IMR-90 (cell line): ENCODE measurements at regions not wholly inside any gene's neighbourhood (a gene's known extent, or its start where the extent isn't known, plus 50 kb on each side); places are given as distances from the start of the nearest gene placed in this dataset.

ENCODE experiments used
- ATAC-seq: fragments of 200-7000 bp; cut with Tn5 transposase; 2 replicates; pipeline ENCODE4 v1.9.1; 2020; ENCODE audit warnings: low read depth, mild to moderate bottlenecking, moderate library complexity
- BruUV-seq: library from RNA; stranded (reverse); fragments of 400-500 nt; replicated peaks from 2 replicates; lab custom pipeline; 2021; lab: Mats Ljungman, UMichigan
- CTCF ChIA-PET: fragments of 300-600 bp; formaldehyde crosslinking; extraction: SDS; loops from one replicate; lab custom pipeline; 2021; ENCODE audit warnings: antibody characterized with exemption; lab: Yijun Ruan, JAX
- POLR2A ChIA-PET: fragments of 300-600 bp; sonication (Branson Sonifier 250); formaldehyde crosslinking; loops from one replicate; lab custom pipeline; 2022; ENCODE audit warnings: antibody characterized with exemption; ENCODE audit not compliant: unreplicated experiment; lab: Charles Lee
- DNase-seq: peaks from one replicate; pipeline ENCODE4 v3.0.0; 2013
- H2AFZ ChIP-seq: replicated peaks from 2 replicates; pipeline ENCODE3; 2013; ENCODE audit warnings: low read length, mild to moderate bottlenecking; ENCODE audit not compliant: poor library complexity
- H2AK5ac ChIP-seq: 2 replicates; pipeline ENCODE4 v1.6.1; 2013; ENCODE audit warnings: low read depth, low read length, inconsistent platforms
- H2AK9ac ChIP-seq: replicated peaks from 2 replicates; pipeline ENCODE3; 2013; ENCODE audit warnings: mild to moderate bottlenecking, low read depth, low read length, moderate library complexity; ENCODE audit not compliant: poor library complexity
- H2BK120ac ChIP-seq: 2 replicates; pipeline ENCODE4 v1.6.1; 2013; ENCODE audit warnings: low read depth, low read length, inconsistent platforms
- H2BK15ac ChIP-seq: 3 replicates; pipeline ENCODE4 v1.6.1; 2013; ENCODE audit warnings: low read depth, low read length, inconsistent platforms
- H2BK20ac ChIP-seq: 2 replicates; pipeline ENCODE4 v1.6.1; 2013; ENCODE audit warnings: low read depth, mild to moderate bottlenecking, inconsistent platforms, low read length, moderate library complexity
- H2BK5ac ChIP-seq: 2 replicates; pipeline ENCODE4 v1.6.1; 2013; ENCODE audit warnings: mild to moderate bottlenecking, low read depth, low read length, inconsistent platforms; ENCODE audit not compliant: poor library complexity, severe bottlenecking
- H3K14ac ChIP-seq: replicated peaks from 2 replicates; pipeline ENCODE4 v1.6.1; 2013; ENCODE audit warnings: low read depth, low read length, inconsistent platforms
- H3K18ac ChIP-seq: 2 replicates; pipeline ENCODE4 v1.6.1; 2013; ENCODE audit warnings: low read depth, low read length, control low read depth
- H3K23ac ChIP-seq: 2 replicates; pipeline ENCODE4 v1.6.1; 2013; ENCODE audit warnings: low read depth, low read length, inconsistent platforms
- H3K27ac ChIP-seq: 2 replicates; pipeline ENCODE4 v1.5.1; 2013; ENCODE audit warnings: mild to moderate bottlenecking, control low read depth, low read length; ENCODE audit not compliant: insufficient read depth
- H3K27me3 ChIP-seq: 2 replicates; pipeline ENCODE4 v1.6.1; 2013; ENCODE audit warnings: low read length; ENCODE audit not compliant: control insufficient read depth, insufficient read depth
- H3K36me3 ChIP-seq: 2 replicates; pipeline ENCODE4 v1.6.1; 2013; ENCODE audit warnings: low read length, mixed read lengths; ENCODE audit not compliant: control insufficient read depth, insufficient read depth
- H3K4ac ChIP-seq: 2 replicates; pipeline ENCODE4 v1.6.1; 2013; ENCODE audit warnings: low read depth, low read length, inconsistent platforms
- H3K4me1 ChIP-seq: 2 replicates; pipeline ENCODE4 v1.6.1; 2013; ENCODE audit warnings: low read length, mixed read lengths; ENCODE audit not compliant: control insufficient read depth, insufficient read depth
- H3K4me2 ChIP-seq: 2 replicates; pipeline ENCODE4 v1.6.1; 2013; ENCODE audit warnings: low read depth, mild to moderate bottlenecking, control low read depth, low read length, moderate library complexity
- H3K4me3 ChIP-seq: 2 replicates; pipeline ENCODE4 v1.5.1; 2013; ENCODE audit warnings: low read depth, mild to moderate bottlenecking, control low read depth, low read length, moderate library complexity; ENCODE audit not compliant: insufficient read depth
- H3K56ac ChIP-seq: 2 replicates; pipeline ENCODE4 v1.6.1; 2013; ENCODE audit warnings: low read length, inconsistent platforms; ENCODE audit not compliant: insufficient read depth; ENCODE audit errors: extremely low read depth
- H3K79me1 ChIP-seq, 2 experiments: 2 replicates each; pipeline ENCODE4 v1.6.1; 2013; ENCODE audit warnings: low read length in 2 of 2, inconsistent platforms in 1 of 2, low read depth in 1 of 2
- H3K9ac ChIP-seq: 2 replicates; pipeline ENCODE4 v1.6.1; 2013; ENCODE audit warnings: low read depth, low read length, control low read depth
- H3K9me1 ChIP-seq: 2 replicates; pipeline ENCODE4 v1.6.1; 2013; ENCODE audit warnings: low read length, inconsistent platforms; ENCODE audit not compliant: insufficient read depth
- H3K9me3 ChIP-seq: 2 replicates; pipeline ENCODE4 v1.6.1; 2013; ENCODE audit warnings: low read length; ENCODE audit not compliant: control insufficient read depth, insufficient read depth
- H4K20me1 ChIP-seq: 2 replicates; pipeline ENCODE4 v1.6.1; 2013; ENCODE audit warnings: low read length, inconsistent platforms; ENCODE audit not compliant: insufficient read depth
- H4K5ac ChIP-seq: 2 replicates; pipeline ENCODE4 v1.6.1; 2013; ENCODE audit warnings: mild to moderate bottlenecking, low read depth, low read length, control low read depth
- H4K8ac ChIP-seq, 2 experiments: 2 replicates each; pipeline ENCODE4 v1.6.1; 2013; ENCODE audit warnings: low read depth in 2 of 2, low read length in 2 of 2, control low read depth in 1 of 2, inconsistent platforms in 1 of 2
- H4K91ac ChIP-seq: 2 replicates; pipeline ENCODE4 v1.6.1; 2013; ENCODE audit warnings: low read depth, low read length, inconsistent platforms; ENCODE audit not compliant: insufficient read depth
- MAFK ChIP-seq: IDR thresholded peaks from 2 replicates; pipeline ENCODE4 v1.6.1; 2012; ENCODE audit warnings: low read depth, low read length, improper control_type of control experiment
- POLR2A ChIP-seq: IDR thresholded peaks from 2 replicates; pipeline ENCODE4 v1.6.1; 2012; ENCODE audit warnings: mild to moderate bottlenecking, low read depth, low read length
- RCOR1 ChIP-seq: IDR thresholded peaks from 2 replicates; pipeline ENCODE4 v1.6.1; 2012; ENCODE audit warnings: mild to moderate bottlenecking, low read length, improper control_type of control experiment; ENCODE audit not compliant: insufficient replicate concordance
- SMC3 ChIP-seq: fragments of 150-350 bp; IDR thresholded peaks from 2 replicates; pipeline ENCODE4 v1.6.1; 2016; ENCODE audit warnings: low read depth, mild to moderate bottlenecking, antibody characterized with exemption, low read length, moderate library complexity
- WGBS, 2 experiments: methylation state at CpG; one replicate each; pipeline versions ENCODE4 v1.1.5 to v1.1.7; 2013; ENCODE audit warnings: missing lambda C conversion rate in 2 of 2; ENCODE audit not compliant: insufficient read length in 1 of 2; ENCODE audit errors: extremely low coverage in 2 of 2; 5-methylcytosine and 5-hydroxymethylcytosine counted together
- dilution Hi-C: fragments of 300-500 bp; cut with HindIII; formaldehyde crosslinking; loops from one replicate; pipeline ENCODE4 v1.14.3; 2018; ENCODE audit warnings: low sequenced_read_pairs; ENCODE audit not compliant: unreplicated experiment
- in situ Hi-C: fragments of 300-500 bp; cut with MboI; formaldehyde crosslinking; loops from 3 replicates; pipeline ENCODE4 v1.14.3; 2019; ENCODE audit warnings: low sequenced_read_pairs, inconsistent platforms, mixed read lengths
- intact Hi-C: fragments of 100-400 bp; cut with micrococcal nuclease; formaldehyde crosslinking; loops from 2 replicates; pipeline ENCODE4 v1.10.0; 2022

DNA sequence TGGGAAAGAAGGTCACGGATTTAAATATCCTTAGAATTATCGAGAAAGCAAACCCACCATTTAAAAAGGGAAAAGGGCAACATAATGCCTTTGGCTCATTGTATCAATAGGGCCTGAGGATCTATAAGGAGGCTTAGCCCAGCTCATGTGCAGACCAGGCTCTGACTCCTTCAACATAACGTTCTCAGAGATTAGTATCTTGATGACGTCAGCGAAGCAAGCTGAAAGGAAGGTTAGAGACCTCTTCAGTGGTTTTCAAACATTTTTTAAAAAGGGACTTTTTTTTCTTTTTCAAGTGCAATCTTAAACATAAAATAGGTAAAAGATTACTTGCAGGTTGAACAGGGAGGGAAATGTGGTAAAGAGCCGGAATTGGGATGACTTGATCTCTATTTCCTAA, 463.9 kb upstream of the ADAMTS9 start:
- ChIA-PET POLR2A (no interaction called here), CTCF (no interaction called here)
- DNase-seq = no peak
- H3K79me1 ChIP-seq = no peaks in the 10 kb centered on the region
- H3K56ac ChIP-seq = no peak overlapping the region
- no peak overlapping the region for H2AK5ac ChIP-seq
- H2BK5ac ChIP-seq = no peak overlapping the region
- H2BK120ac ChIP-seq = no peak overlapping the region
- no CpG with 5 or more reads among the region's 6 CpGs for WGBS, 2 experiments
- H3K9ac ChIP-seq = no peak overlapping the region
- no peak overlapping the region for H3K23ac ChIP-seq
- no peak overlapping the region for H2BK15ac ChIP-seq
- no peaks in the 10 kb centered on the region for H3K9me1 ChIP-seq
- intact Hi-C loops (no loop called here), dilution Hi-C loops (no loop called here), in situ Hi-C loops (no loop called here)
- no peak overlapping the region for H3K14ac ChIP-seq
- no TSS peak for BruUV-seq
- TF ChIP-seq POLR2A (no peak), SMC3 (no peak), RCOR1 (no peak), MAFK (no peak)
- H2AK9ac ChIP-seq = no peak overlapping the region
- H4K20me1 ChIP-seq = no peaks in the 10 kb centered on the region
- no peak overlapping the region for H2BK20ac ChIP-seq
- H3K4me3 ChIP-seq = no peak overlapping the region
- H3K27ac ChIP-seq = no peak overlapping the region
- H4K8ac ChIP-seq = no peak overlapping the region
- no peaks in the 10 kb centered on the region for H3K9me3 ChIP-seq
- no peak for ATAC-seq
- no peak overlapping the region for H4K5ac ChIP-seq
- no peak overlapping the region for H4K91ac ChIP-seq
- no peak overlapping the region for H3K4ac ChIP-seq
- H3K36me3 ChIP-seq = no peaks in the 10 kb centered on the region
- no peak overlapping the region for H3K4me2 ChIP-seq
- H2AFZ ChIP-seq = no peak overlapping the region
- H3K27me3 ChIP-seq = no peaks in the 10 kb centered on the region; the same call in 1 of the 2 replicates
- no peak overlapping the region for H3K18ac ChIP-seq
- H3K4me1 ChIP-seq = no peaks in the 10 kb centered on the region
